ENCODE measurements at regions not wholly inside any gene's neighbourhood (a gene's known extent, or its start where the extent isn't known, plus 50 kb on each side); places are given as distances from the start of the nearest gene placed in this dataset.

DNA sequence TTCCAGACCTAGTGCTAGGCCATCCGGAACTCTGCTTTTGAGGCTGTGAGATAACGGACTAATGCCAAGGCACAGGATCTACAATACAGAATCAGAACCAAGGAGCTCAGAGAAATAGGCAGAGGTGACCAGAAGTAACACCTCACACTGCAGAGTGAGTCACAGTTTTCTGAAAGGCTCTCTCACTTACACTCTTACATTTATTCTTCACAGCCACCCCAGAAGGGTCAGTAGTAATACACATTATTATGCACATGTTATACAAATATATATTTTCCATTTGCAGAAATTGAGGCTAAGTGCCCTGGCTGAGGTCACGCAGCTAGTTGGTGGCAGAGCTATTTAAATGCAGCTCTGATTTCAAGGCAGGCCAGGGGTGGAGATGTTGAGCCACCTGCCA is 542.5 kb downstream of the OMA1 start:
- DNase-seq (ENCODE audit: low read depth in 2 of 2): no peak

DNA sequence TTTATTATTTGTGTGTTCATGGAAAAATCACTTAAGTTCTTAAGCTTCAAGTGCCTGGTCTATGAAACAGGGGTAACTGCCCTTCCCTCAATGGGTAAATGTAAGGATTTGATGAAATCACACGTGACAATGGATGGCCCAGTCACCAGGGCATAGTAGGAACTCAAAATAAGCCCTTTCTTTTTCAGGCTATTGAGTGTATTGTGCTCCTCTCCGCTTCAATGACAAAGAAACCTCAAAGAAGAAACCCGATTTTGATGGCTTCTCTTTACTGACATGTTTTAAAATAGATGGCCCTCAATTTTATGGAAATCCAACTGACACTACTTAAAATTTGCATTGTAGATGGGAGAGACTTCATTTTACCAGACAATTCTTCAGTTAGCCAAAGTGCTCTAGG is 543.5 kb downstream of the OMA1 start:
- no peak for DNase-seq (ENCODE audit: low read depth in 2 of 2)

DNA sequence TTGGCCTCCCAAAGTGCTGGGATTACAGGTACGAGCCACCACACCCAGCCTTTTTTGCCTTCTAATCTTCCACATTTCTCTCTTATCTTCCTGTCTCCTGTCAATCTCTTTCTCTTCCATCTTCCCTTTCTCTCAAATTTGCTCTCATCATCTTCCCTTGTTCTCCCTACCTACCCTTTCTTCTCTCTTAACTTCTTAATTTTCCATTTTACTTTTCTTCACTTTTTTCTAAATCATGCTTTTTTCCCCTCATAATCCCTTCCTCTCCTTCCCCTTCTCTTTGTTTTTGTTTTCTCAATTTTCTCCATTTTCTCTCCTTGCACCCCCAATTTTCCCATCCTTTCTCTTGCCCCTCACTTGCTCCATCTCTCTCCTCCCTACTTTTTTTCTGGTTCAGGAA is 545.7 kb downstream of the OMA1 start:
- no peak for DNase-seq (ENCODE audit: low read depth in 2 of 2)

DNA sequence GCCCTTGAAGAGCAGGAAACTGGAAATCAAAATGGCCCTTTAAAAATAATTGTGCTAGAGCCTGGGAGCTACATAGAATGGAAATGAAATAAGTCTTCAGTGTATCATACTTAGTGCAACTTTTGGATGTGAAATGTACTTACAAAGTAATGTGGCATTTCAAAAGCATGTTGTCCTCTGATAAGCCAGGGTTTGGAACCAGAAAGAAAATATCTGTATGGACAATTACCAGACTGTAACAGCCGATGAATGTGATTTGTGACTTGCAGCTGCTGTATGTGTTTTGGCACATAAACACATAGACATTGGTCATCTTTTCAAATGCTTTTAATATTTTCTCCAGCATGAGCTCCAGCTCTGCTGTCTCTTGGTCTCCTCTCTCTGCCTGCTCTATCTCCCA is 546.4 kb downstream of the OMA1 start:
- DNase-seq (ENCODE audit: low read depth in 2 of 2): no peak

DNA sequence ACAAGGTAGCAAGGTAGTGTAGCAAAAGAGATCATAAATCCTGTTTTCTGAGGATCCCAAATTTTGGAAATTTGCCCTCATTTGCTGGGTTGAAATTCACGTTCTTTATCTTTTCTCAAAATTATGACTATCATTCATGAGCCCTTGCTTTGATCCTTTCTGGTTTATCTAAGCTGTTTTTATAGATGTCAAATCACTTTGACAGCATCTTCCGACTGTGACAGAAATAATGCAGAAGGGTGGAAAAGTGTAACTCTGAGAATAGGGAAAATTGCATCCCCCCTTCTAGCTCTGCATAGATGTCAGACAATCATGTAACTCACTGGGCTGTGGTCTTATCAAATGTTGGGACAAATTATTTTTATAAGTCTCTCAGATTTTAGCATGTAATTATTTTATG is 550.1 kb downstream of the OMA1 start:
- DNase-seq (ENCODE audit: low read depth in 2 of 2): no peak

- no peak for DNase-seq (ENCODE audit: low read depth in 2 of 2)
These were observed 555.2 kb downstream of the OMA1 start for GRCh38 chr1:57991289-57991688.

DNA sequence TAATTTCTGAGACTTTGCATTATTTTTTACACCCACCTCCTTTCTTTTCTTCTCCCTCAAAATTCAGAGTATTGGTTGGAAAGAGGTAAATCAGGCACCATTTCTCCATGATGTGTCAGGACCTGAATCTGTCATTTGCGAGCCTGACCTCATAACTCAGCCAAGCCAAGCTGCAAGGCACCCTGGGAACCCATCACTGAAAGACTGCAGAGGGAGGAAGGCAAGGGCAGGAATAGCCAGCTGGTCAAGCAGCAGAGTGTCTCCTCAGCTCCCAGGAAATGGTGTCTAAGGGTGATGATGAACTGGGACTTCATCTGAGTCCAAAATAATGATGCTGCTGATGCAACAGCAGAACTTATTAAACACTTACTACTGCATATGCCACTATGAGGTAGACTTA is 556.6 kb downstream of the OMA1 start:
- no peak for DNase-seq (ENCODE audit: low read depth in 2 of 2)

GRCh38 chr1:57987523-57987922 is 559.0 kb downstream of the OMA1 start:
- DNase-seq (ENCODE audit: low read depth in 2 of 2): no peak

DNA sequence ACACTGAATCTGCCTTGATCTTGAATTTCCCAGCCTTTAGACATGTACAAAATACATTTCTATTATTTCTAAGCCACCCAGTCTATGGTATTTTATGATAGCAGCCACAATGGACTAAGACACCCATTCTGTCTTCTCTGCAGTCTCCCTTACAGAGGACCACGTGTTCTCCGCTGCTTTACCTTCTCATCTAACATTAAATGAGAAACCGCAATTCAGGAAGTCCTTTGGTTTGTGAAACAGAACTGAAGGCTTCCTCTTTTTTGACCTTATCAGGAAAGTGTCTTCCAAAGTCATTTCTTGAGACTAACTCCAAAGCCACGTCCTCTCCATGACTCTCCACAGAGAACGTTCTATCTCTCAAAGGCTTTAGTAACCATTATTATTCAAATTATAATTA is 560.1 kb downstream of the OMA1 start:
- DNase-seq (ENCODE audit: low read depth in 2 of 2): no peak

- no peak for DNase-seq (ENCODE audit: low read depth in 2 of 2)
These were observed 560.4 kb upstream of the DAB1 start for GRCh38 chr1:57984277-57984676.

GRCh38 chr1:57983441-57983840 is 559.6 kb upstream of the DAB1 start:
- no peak for DNase-seq (ENCODE audit: low read depth in 2 of 2)

- no peak for DNase-seq (ENCODE audit: low read depth in 2 of 2)
These were observed 559.0 kb upstream of the DAB1 start for GRCh38 chr1:57982852-57983251.

GRCh38 chr1:57976216-57976615 is 552.4 kb upstream of the DAB1 start:
- DNase-seq (ENCODE audit: low read depth in 2 of 2): no peak

DNA sequence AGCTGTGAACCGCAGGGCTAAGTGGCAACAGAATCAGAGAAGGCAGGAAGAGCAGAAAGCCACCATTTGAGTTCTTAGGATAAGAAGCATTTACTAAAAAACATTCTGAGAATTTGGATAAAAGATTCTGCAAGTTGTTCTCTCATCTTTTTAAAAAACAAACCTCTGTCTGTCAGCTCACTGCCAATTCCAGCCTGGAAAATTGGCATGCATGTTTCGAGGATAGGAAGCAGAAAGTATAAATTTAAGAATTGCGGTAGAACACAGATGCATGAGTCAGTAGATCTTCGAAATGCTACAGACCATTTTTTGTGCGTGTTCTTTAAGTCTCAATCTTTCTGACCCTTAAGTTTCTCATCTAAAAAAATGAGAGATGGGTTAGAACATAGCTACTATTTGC is 544.5 kb upstream of the DAB1 start:
- DNase-seq (ENCODE audit: low read depth in 2 of 2): no peak

DNA sequence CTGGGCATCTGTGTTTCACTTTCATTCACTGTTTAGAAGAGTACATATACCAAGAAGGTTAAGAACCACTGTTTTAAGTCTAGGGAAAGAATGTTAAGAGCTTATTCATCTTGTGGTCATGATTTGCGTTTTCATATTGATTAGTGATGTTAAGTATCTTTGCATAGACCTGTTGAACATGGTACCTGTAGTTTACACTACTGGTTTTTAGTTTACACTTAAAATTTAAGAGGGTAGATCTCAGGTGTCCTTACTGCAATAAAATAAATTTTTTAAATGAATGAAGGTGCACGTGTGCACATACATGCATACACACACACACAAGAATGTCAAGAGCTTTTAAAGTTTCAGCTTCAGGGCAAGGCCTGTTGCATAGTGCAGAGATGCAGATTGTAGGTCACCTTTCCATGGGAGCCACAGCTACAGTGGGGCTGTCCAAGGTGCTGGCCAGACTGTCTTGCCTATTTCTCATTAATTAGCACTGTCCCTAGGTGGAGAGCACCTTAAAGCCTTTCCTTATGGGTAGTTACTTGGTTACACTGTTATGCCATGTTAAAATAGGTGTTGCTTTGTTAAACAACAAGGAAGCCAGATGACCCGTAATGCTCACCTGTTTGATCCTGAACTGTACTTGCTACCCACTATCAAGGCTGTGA is 543.0 kb upstream of the DAB1 start:
- no peak for DNase-seq (ENCODE audit: low read depth in 2 of 2)

DNA sequence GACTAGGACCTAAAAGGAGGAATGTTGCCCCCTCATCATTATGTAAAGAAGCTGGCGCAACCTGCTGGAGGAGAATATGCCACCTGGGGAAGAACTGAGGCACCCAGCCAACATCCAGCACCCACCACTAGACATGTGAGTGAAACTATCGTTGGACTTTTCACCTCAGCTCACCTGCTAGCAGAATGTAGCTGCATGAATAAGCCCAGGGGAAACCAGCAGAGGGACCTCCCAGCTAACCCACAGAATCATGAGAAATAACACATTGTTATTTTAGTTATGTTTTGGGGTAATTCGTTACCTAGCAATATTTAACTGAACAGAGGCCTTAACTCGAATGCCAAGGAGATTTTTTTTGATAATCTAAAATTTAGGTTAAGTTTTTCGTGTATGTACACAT is 542.5 kb upstream of the DAB1 start:
- DNase-seq (ENCODE audit: low read depth in 2 of 2): no peak

DNA sequence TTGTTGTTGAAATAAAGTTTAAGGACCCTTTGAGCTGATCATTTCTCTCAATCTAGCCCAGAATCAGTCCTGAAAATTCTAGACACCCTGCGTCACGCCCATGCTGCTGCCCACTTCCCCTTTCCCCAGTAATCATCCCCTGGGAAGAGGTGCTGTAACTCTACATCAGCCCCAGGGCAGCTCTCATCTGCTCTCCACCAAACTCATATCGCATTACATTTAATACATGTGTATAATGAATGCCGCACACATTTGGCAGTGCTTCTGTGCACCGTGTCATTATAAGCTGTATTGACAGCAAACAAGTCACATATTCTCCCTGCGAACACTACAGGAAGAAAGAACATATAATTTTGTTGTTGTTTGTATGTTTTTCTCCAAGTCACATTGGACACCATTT is 539.7 kb upstream of the DAB1 start:
- no peak for DNase-seq (ENCODE audit: low read depth in 2 of 2)

GRCh38 chr1:57959531-57960241 is 535.8 kb upstream of the DAB1 start:
- no peak for DNase-seq (ENCODE audit: low read depth in 2 of 2)

- no peak for DNase-seq (ENCODE audit: low read depth in 2 of 2)
These were observed 533.7 kb upstream of the DAB1 start for GRCh38 chr1:57957576-57957975.

DNA sequence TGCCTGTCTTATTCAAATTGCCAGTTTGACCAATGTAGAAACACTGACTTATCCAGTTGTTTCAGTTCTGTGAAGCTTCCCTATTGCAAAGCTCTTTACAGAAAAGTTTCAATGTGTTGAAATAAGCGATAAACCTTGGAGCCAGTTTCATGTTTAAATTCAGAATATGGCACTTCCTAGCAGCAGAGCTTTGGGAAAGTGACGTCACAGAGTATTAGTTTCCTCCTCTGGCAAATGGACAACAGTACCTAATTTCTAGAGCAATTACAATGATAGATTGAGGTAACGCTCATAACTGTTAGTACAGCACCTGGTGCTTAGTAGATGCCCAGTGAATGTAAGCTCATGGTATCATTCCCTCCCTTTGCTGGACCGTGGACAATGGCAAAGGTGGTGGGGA is 527.5 kb upstream of the DAB1 start:
- DNase-seq (ENCODE audit: low read depth in 2 of 2): no peak

DNA sequence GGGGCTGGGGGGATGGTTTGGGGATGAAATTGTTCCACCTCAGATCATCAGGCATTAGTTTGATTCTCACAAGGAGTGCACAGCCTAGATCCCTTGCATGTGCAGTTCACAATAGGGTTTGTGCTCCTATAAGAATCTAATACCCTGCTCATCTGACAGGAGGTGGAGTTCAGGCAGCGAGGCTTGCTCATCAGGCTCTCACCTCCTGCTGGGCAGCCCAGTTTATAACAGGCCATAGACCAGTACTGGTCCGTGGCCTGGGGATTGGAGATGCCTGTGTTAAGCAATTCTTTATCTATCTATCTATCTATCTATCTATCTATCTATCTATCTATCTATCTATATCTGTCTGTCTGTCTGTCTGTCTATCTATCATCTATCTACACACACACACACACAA is 525.3 kb upstream of the DAB1 start:
- DNase-seq (ENCODE audit: low read depth in 2 of 2): no peak

DNA sequence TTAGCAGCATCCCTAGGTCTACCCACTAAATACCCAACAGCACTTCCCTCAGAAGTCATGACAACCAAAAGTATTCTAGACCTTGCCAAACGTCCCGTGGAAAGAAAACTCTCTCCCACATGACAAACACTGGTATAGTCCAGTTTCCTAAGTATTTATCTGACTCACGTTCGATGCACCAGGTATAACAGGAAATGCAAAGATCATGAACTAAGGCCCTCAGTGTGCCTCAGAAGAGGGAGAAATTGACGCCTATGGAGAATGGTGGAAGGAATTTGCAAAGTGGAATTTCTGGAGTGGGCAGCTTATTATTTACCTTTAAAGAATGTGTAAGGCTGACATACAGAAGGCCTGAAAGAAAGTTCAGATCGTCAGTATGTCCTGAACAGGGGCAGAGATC is 523.6 kb upstream of the DAB1 start:
- DNase-seq (ENCODE audit: low read depth in 2 of 2): no peak

DNA sequence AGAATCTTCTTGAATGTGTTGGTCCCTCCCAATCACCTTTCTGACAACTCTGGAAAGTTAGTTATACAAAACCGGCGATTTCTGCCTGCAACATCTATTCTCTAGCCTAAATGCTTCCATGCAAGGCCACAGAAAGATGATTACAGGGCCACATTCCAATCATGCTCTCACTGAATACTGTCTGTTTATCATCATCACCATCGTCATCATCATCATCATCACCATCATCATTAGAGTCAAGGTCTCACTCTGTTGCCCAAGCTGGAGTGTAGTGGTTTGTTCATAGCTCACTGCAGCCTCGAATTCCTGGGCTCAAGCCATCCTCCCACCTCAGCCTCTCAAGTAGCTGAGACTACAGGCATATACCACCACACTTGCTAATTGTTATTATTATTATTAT is 521.2 kb upstream of the DAB1 start:
- DNase-seq (ENCODE audit: low read depth in 2 of 2): no peak

DNA sequence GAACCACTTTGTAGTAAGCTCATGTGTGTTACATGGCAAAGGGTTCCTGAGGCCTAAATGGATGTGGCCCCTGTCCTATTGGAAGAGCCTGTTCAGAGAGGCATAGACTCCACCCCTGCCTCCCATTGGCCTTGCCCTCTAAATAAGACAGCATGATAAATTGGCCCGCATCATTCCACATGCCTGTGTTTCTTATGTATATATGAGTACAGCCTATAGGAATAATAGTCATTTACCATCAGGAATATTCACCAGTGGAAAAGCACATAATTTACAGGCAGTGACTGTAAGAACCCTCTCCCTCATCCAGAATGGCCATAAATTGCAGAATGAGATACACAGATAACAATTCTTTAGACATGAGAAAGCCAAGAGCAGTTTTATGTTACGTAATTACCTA is 519.5 kb upstream of the DAB1 start:
- DNase-seq (ENCODE audit: low read depth in 2 of 2): no peak
